Liver (tissue), 7 donors: ENCODE measurements at regions not wholly inside any gene's neighbourhood (a gene's known extent, or its start where the extent isn't known, plus 50 kb on each side); places are given as distances from the start of the nearest gene placed in this dataset.

Experiments used
- DNase-seq: peaks from one replicate; pipeline ENCODE4 v3.0.0-alpha.2; 2017; ENCODE audit warnings: low spot score
- H3K27ac ChIP-seq, 2 donors: one replicate each; pipeline ENCODE4 v1.7.0; 2013; ENCODE audit warnings: inconsistent platforms in 2 of 2, low read length in 2 of 2, control low read depth in 1 of 2, low read depth in 1 of 2, mild to moderate bottlenecking in 1 of 2
- H3K27me3 ChIP-seq, 4 donors: one replicate each; pipeline versions ENCODE4 v1.6.1 to v1.7.0; 2013; ENCODE audit warnings: low read length in 3 of 4, inconsistent platforms in 1 of 4, mild to moderate bottlenecking in 1 of 4, moderate library complexity in 1 of 4; ENCODE audit not compliant: control insufficient read depth in 4 of 4, insufficient read depth in 4 of 4
- H3K36me3 ChIP-seq, 4 donors: one replicate each; pipeline versions ENCODE4 v1.6.1 to v1.7.0; 2013; ENCODE audit warnings: low read length in 3 of 4, mild to moderate bottlenecking in 3 of 4, low read depth in 1 of 4, moderate library complexity in 1 of 4; ENCODE audit not compliant: control insufficient read depth in 4 of 4, insufficient read depth in 3 of 4
- H3K4me1 ChIP-seq, 4 donors: one replicate each; pipeline versions ENCODE4 v1.6.1 to v1.7.0; 2013; ENCODE audit warnings: low read length in 3 of 4, mild to moderate bottlenecking in 3 of 4, moderate library complexity in 1 of 4; ENCODE audit not compliant: control insufficient read depth in 4 of 4, insufficient read depth in 4 of 4
- H3K4me3 ChIP-seq, 3 donors: one replicate each; pipeline versions ENCODE4 v1.6.1 to v1.7.0; 2013; ENCODE audit warnings: low read length in 3 of 3, control low read depth in 1 of 3, low read depth in 1 of 3, mild to moderate bottlenecking in 1 of 3
- H3K9ac ChIP-seq, 2 donors: one replicate each; pipeline ENCODE4 v1.7.0; 2013; ENCODE audit warnings: low read length in 2 of 2, mild to moderate bottlenecking in 2 of 2, moderate library complexity in 2 of 2, control low read depth in 1 of 2, low read depth in 1 of 2
- H3K9me3 ChIP-seq, 4 donors: one replicate each; pipeline versions ENCODE4 v1.6.1 to v1.7.0; 2013; ENCODE audit warnings: low read length in 3 of 4; ENCODE audit not compliant: control insufficient read depth in 4 of 4
- ATF3 ChIP-seq: IDR thresholded peaks from 2 replicates; pipeline ENCODE4 v1.6.1; 2016; ENCODE audit warnings: antibody characterized with exemption
- EGR1 ChIP-seq, 2 donors: IDR thresholded peaks; 2 replicates each; pipeline ENCODE4 v1.6.1; 2016 to 2018; ENCODE audit warnings: antibody characterized with exemption in 2 of 2, low read depth in 2 of 2
- FOXA1 ChIP-seq: IDR thresholded peaks from 2 replicates; pipeline ENCODE4 v1.6.1; 2016; ENCODE audit warnings: antibody characterized with exemption
- FOXA2 ChIP-seq: IDR thresholded peaks from 2 replicates; pipeline ENCODE4 v1.6.1; 2016; ENCODE audit warnings: antibody characterized with exemption
- GABPA ChIP-seq, 2 donors: IDR thresholded peaks in 1 of 2; conservative IDR thresholded peaks in 1 of 2; 2 replicates each; pipeline ENCODE4 v1.6.1; 2016; ENCODE audit warnings: antibody characterized with exemption in 2 of 2, mild to moderate bottlenecking in 1 of 2, moderate library complexity in 1 of 2
- HNF4A ChIP-seq, 2 donors: conservative IDR thresholded peaks; 2 replicates each; pipeline ENCODE4 v1.6.1; 2016; ENCODE audit warnings: antibody characterized with exemption in 2 of 2, mild to moderate bottlenecking in 2 of 2
- HNF4G ChIP-seq: IDR thresholded peaks from 2 replicates; pipeline ENCODE4 v1.6.1; 2016; ENCODE audit warnings: antibody characterized with exemption
- MAX ChIP-seq: IDR thresholded peaks from 2 replicates; pipeline ENCODE4 v1.6.1; 2016; ENCODE audit warnings: antibody characterized with exemption
- RAD21 ChIP-seq, 2 donors: IDR thresholded peaks; 2 replicates each; pipeline ENCODE4 v1.6.1; 2016; ENCODE audit warnings: antibody characterized with exemption in 2 of 2, mild to moderate bottlenecking in 2 of 2
- REST ChIP-seq: IDR thresholded peaks from 2 replicates; pipeline ENCODE4 v1.6.1; 2016; ENCODE audit warnings: antibody characterized with exemption, mild to moderate bottlenecking
- RXRA ChIP-seq, 2 donors: IDR thresholded peaks; 2 replicates each; pipeline ENCODE4 v1.6.1; 2017 to 2018; ENCODE audit warnings: antibody characterized with exemption in 2 of 2, mild to moderate bottlenecking in 1 of 2
- SP1 ChIP-seq: IDR thresholded peaks from 2 replicates; pipeline ENCODE4 v1.6.1; 2018; ENCODE audit warnings: antibody characterized with exemption, mild to moderate bottlenecking
- TAF1 ChIP-seq: conservative IDR thresholded peaks from 2 replicates; pipeline ENCODE4 v1.6.1; 2016; ENCODE audit warnings: antibody characterized with exemption, mild to moderate bottlenecking
- YY1 ChIP-seq: IDR thresholded peaks from 2 replicates; pipeline ENCODE4 v1.6.1; 2016; ENCODE audit warnings: antibody characterized with exemption, mild to moderate bottlenecking
- ZBTB33 ChIP-seq: IDR thresholded peaks from 2 replicates; pipeline ENCODE4 v1.6.1; 2016; ENCODE audit warnings: antibody characterized with exemption
- WGBS: extraction: QIAGEN DNeasy Blood & Tissue Kit; methylation state at CpG from one replicate; pipeline ENCODE4 v1.1.7; 2013; 5-methylcytosine and 5-hydroxymethylcytosine counted together
- donor health status: healthy.
- donor health status: healthy.
- donor health status: healthy.
- donor health status: healthy.

- Histone ChIP-seq H3K9ac (no peak overlapping the region), H3K27me3 (no peaks in the 10 kb centered on the region), H3K27ac (peak overlapping the region; percentile 16 to 77), H3K4me3 (no peak overlapping the region), H3K9me3 (no peaks in the 10 kb centered on the region), H3K36me3 (no peaks in the 10 kb centered on the region), H3K4me1 (peaks cover 15 to 38% (median 29%) of the 10 kb centered on the region in 4 donors)
- WGBS: 52% methylated on average over 8 of the region's 8 CpGs
- TF ChIP-seq EGR1 (IDR thresholded peaks at IDR 0.05; ENCODE audit: low read depth in 2 of 2): no peak
- peak; percentile 24 to 37 for TF ChIP-seq RXRA (IDR thresholded peaks at IDR 0.05)
- no peak for TF ChIP-seq FOXA2
- peak; percentile 59 for TF ChIP-seq YY1
- TF ChIP-seq HNF4A (conservative IDR thresholded peaks at IDR 0.05): peak; percentile 56 to 59
- TF ChIP-seq RAD21 (IDR thresholded peaks at IDR 0.05): no peak
- DNase-seq: no peak
Observed at GRCh38 chr16:50924759-50925545, 183.1 kb downstream of the CYLD start.

GRCh38 chr16:50917950-50918703, 176.2 kb downstream of the CYLD start:
- H3K36me3 ChIP-seq: no peaks in the 10 kb centered on the region
- no peaks in the 10 kb centered on the region for H3K27me3 ChIP-seq
- no peak overlapping the region for H3K27ac ChIP-seq
- H3K4me1 ChIP-seq: no peaks in the 10 kb centered on the region
- DNase-seq: no peak
- H3K4me3 ChIP-seq: no peak overlapping the region
- no peaks in the 10 kb centered on the region for H3K9me3 ChIP-seq
- no peak overlapping the region for H3K9ac ChIP-seq
- TF ChIP-seq TAF1 (no peak), HNF4G (no peak)
- WGBS: 89% methylated on average over 16 of the region's 16 CpGs

GRCh38 chr16:50916040-50916439, 174.2 kb downstream of the CYLD start:
- no peak overlapping the region for H3K9ac ChIP-seq
- no peaks in the 10 kb centered on the region for H3K36me3 ChIP-seq
- no peaks in the 10 kb centered on the region for H3K9me3 ChIP-seq
- H3K4me3 ChIP-seq: no peak overlapping the region
- TF ChIP-seq RXRA (IDR thresholded peaks at IDR 0.05) (no peak), HNF4A (conservative IDR thresholded peaks at IDR 0.05) (no peak), SP1 (no peak), ATF3 (no peak), REST (no peak), HNF4G (no peak), YY1 (no peak), MAX (no peak), RAD21 (IDR thresholded peaks at IDR 0.05) (no peak), FOXA1 (no peak), TAF1 (no peak), ZBTB33 (no peak), GABPA (IDR thresholded peaks at IDR 0.05 in 1 of 2, conservative IDR thresholded peaks at IDR 0.05 in 1 of 2) (no peak), FOXA2 (no peak)
- H3K27me3 ChIP-seq: no peaks in the 10 kb centered on the region
- H3K27ac ChIP-seq: no peak overlapping the region
- peaks cover 0 to 3% (median 3%) of the 10 kb centered on the region in 4 donors for H3K4me1 ChIP-seq
- no peak for DNase-seq
